H1 (cell line): ENCODE measurements at regions not wholly inside any gene's neighbourhood (a gene's known extent, or its start where the extent isn't known, plus 50 kb on each side); places are given as distances from the start of the nearest gene placed in this dataset.

Experiments
- CTCF ChIA-PET: fragments of 300-600 bp; sonication (Branson Sonifier 250); formaldehyde crosslinking; loops from one replicate; lab custom pipeline; 2021; ENCODE audit not compliant: partially characterized antibody; lab: Charles Lee
- POLR2A ChIA-PET: fragments of 300-600 bp; sonication (Branson Sonifier 250); formaldehyde crosslinking; loops from one replicate; lab custom pipeline; 2021; ENCODE audit warnings: inconsistent platforms; ENCODE audit not compliant: partially characterized antibody; lab: Charles Lee
- DNase-seq, 2 experiments: peaks; one replicate each; pipeline versions ENCODE4 v3.0.0 to v3.0.0-alpha.2; 2010 to 2022; ENCODE audit warnings: low spot score in 2 of 2, low read depth in 1 of 2, mixed read lengths in 1 of 2
- FAIRE-seq: peaks from 2 replicates; lab custom pipeline; 2011; peaks lifted over from hg19 to GRCh38; lab: Jason Lieb, UNC
- H2AFZ ChIP-seq: 2 replicates; pipeline ENCODE4 v1.8.1; 2012; ENCODE audit warnings: low read length, inconsistent platforms
- H2AK5ac ChIP-seq: 2 replicates; pipeline ENCODE4 v1.6.1; 2013; ENCODE audit warnings: low read depth, low read length
- H2BK120ac ChIP-seq: replicated peaks from 2 replicates; pipeline ENCODE3; 2013; ENCODE audit warnings: low read depth, low read length, inconsistent platforms
- H2BK12ac ChIP-seq: 2 replicates; pipeline ENCODE4 v1.6.1; 2013; ENCODE audit warnings: low read depth, low read length
- H2BK15ac ChIP-seq: 2 replicates; pipeline ENCODE4 v1.6.1; 2013; ENCODE audit warnings: low read length
- H2BK20ac ChIP-seq: 2 replicates; pipeline ENCODE4 v1.6.1; 2013; ENCODE audit warnings: low read length
- H2BK5ac ChIP-seq: 2 replicates; pipeline ENCODE4 v1.6.1; 2013; ENCODE audit warnings: low read depth, low read length
- H3K14ac ChIP-seq: 2 replicates; pipeline ENCODE4 v1.6.1; 2013; ENCODE audit warnings: inconsistent platforms; ENCODE audit not compliant: insufficient read length
- H3K18ac ChIP-seq: 2 replicates; pipeline ENCODE4 v1.6.1; 2013; ENCODE audit warnings: low read length; ENCODE audit errors: extremely low read depth
- H3K23ac ChIP-seq: 2 replicates; pipeline ENCODE4 v1.6.1; 2013; ENCODE audit warnings: inconsistent platforms; ENCODE audit not compliant: insufficient read length
- H3K23me2 ChIP-seq: 2 replicates; pipeline ENCODE4 v1.6.1; 2013; ENCODE audit warnings: low read depth, low read length
- H3K27ac ChIP-seq: 2 replicates; pipeline ENCODE4 v1.6.1; 2011; ENCODE audit warnings: low read depth, low read length, inconsistent platforms
- H3K27me3 ChIP-seq, 4 experiments: replicated peaks in 1 of 4; 1 replicate in 1 of 4; 2 replicates in 3 of 4; pipeline versions ENCODE4 v1.6.1 to v1.8.1; 2011 to 2013; ENCODE audit warnings: low read length in 3 of 4, mild to moderate bottlenecking in 3 of 4, inconsistent platforms in 2 of 4, mixed read lengths in 2 of 4, moderate library complexity in 1 of 4; ENCODE audit not compliant: control insufficient read depth in 3 of 4, insufficient read depth in 3 of 4; ENCODE audit errors: extremely low read depth in 1 of 4
- H3K36me3 ChIP-seq, 4 experiments: 2 replicates each; pipeline versions ENCODE4 v1.6.1 to v1.8.1; 2011 to 2013; ENCODE audit warnings: mild to moderate bottlenecking in 4 of 4, low read length in 3 of 4, moderate library complexity in 2 of 4, control low read depth in 1 of 4, inconsistent platforms in 1 of 4; ENCODE audit not compliant: insufficient read depth in 4 of 4, control insufficient read depth in 2 of 4
- H3K4ac ChIP-seq: replicated peaks from 2 replicates; pipeline ENCODE3; 2013; ENCODE audit warnings: low read length, low read depth, mixed read lengths, inconsistent platforms; ENCODE audit not compliant: insufficient read length
- H3K4me1 ChIP-seq, 4 experiments: replicated peaks in 1 of 4; 1 replicate in 1 of 4; 2 replicates in 3 of 4; pipeline versions ENCODE4 v1.6.1 to v1.8.1; 2011 to 2013; ENCODE audit warnings: low read length in 3 of 4, inconsistent platforms in 2 of 4, mixed read lengths in 1 of 4; ENCODE audit not compliant: insufficient read depth in 4 of 4, control insufficient read depth in 3 of 4
- H3K4me2 ChIP-seq, 2 experiments: 2 replicates each; pipeline versions ENCODE4 v1.6.1 to v1.8.1; 2011 to 2013; ENCODE audit warnings: low read depth in 2 of 2, low read length in 2 of 2, control low read depth in 1 of 2, inconsistent platforms in 1 of 2, mild to moderate bottlenecking in 1 of 2; ENCODE audit not compliant: insufficient read depth in 1 of 2
- H3K4me3 ChIP-seq, 4 experiments: fragments of 200-600, 300-600 bp in 1 of 4; sonication (generic), shearing (Covaris generic), sonication (Bioruptor Twin) in 1 of 4; 2 replicates each; pipeline versions ENCODE4 v1.5.1 to v1.8.1; 2011 to 2016; ENCODE audit warnings: low read length in 4 of 4, low read depth in 3 of 4, control low read depth in 2 of 4, inconsistent platforms in 2 of 4, mild to moderate bottlenecking in 2 of 4, mixed read lengths in 1 of 4, moderate library complexity in 1 of 4; ENCODE audit not compliant: insufficient read depth in 2 of 4; ENCODE audit errors: extremely low read depth in 1 of 4
- H3K56ac ChIP-seq: replicated peaks from 2 replicates; pipeline ENCODE3; 2013; ENCODE audit warnings: low read depth, mild to moderate bottlenecking, mixed read lengths, low read length, inconsistent platforms; ENCODE audit not compliant: insufficient read length
- H3K79me1 ChIP-seq: 2 replicates; pipeline ENCODE4 v1.6.1; 2013; ENCODE audit warnings: low read depth, low read length, control low read depth
- H3K79me2 ChIP-seq, 2 experiments: 2 replicates each; pipeline versions ENCODE4 v1.6.1 to v1.8.1; 2012 to 2013; ENCODE audit warnings: low read length in 2 of 2, mild to moderate bottlenecking in 2 of 2, inconsistent platforms in 1 of 2; ENCODE audit not compliant: insufficient read depth in 2 of 2, control insufficient read depth in 1 of 2
- H3K9ac ChIP-seq, 4 experiments: replicated peaks in 1 of 4; 1 replicate in 1 of 4; 2 replicates in 3 of 4; pipeline versions ENCODE4 v1.6.1 to v1.8.1; 2011 to 2013; ENCODE audit warnings: low read depth in 3 of 4, low read length in 3 of 4, control low read depth in 2 of 4, mild to moderate bottlenecking in 2 of 4, moderate library complexity in 2 of 4, inconsistent platforms in 1 of 4; ENCODE audit errors: extremely low read depth in 1 of 4
- H3K9me3 ChIP-seq, 2 experiments: 2 replicates each; pipeline versions ENCODE4 v1.6.1 to v1.8.1; 2012 to 2013; ENCODE audit warnings: mild to moderate bottlenecking in 2 of 2, moderate library complexity in 2 of 2, control low read depth in 1 of 2, inconsistent platforms in 1 of 2, low read depth in 1 of 2, low read length in 1 of 2, mixed read lengths in 1 of 2; ENCODE audit not compliant: insufficient read depth in 2 of 2
- H4K20me1 ChIP-seq, 2 experiments: replicated peaks in 1 of 2; 2 replicates each; pipeline versions ENCODE3 to v1.8.1; 2011 to 2013; ENCODE audit warnings: inconsistent platforms in 2 of 2, low read length in 2 of 2, mild to moderate bottlenecking in 1 of 2; ENCODE audit not compliant: insufficient read depth in 2 of 2, control insufficient read depth in 1 of 2
- H4K5ac ChIP-seq: 2 replicates; pipeline ENCODE4 v1.6.1; 2013; ENCODE audit warnings: low read length, low read depth, mixed read lengths, inconsistent platforms; ENCODE audit not compliant: insufficient read length
- H4K8ac ChIP-seq: 2 replicates; pipeline ENCODE4 v1.8.0; 2013; ENCODE audit warnings: mild to moderate bottlenecking, moderate library complexity, low read length, inconsistent platforms; ENCODE audit not compliant: insufficient read depth; ENCODE audit errors: extremely low read depth
- H4K91ac ChIP-seq: replicated peaks from 2 replicates; pipeline ENCODE3; 2013; ENCODE audit warnings: low read length, mixed read lengths, inconsistent platforms; ENCODE audit not compliant: insufficient read length
- CHD2 ChIP-seq: IDR thresholded peaks from 2 replicates; pipeline ENCODE4 v1.6.1; 2012; ENCODE audit warnings: low read length, improper control_type of control experiment
- GTF2F1 ChIP-seq: IDR thresholded peaks from 2 replicates; pipeline ENCODE4 v1.6.1; 2012; ENCODE audit warnings: low read depth, low read length, improper control_type of control experiment, borderline replicate concordance
- KDM5A ChIP-seq: fragments of 200-600 bp; IDR thresholded peaks from 2 replicates; pipeline ENCODE4 v1.7.1; 2012; ENCODE audit warnings: mild to moderate bottlenecking, low read length, inconsistent platforms, mixed read lengths
- SAP30 ChIP-seq: fragments of 300-600 bp; sonication (generic); IDR thresholded peaks from 2 replicates; pipeline ENCODE4 v1.7.1; 2012; ENCODE audit warnings: low read length, moderate library complexity, mild to moderate bottlenecking, inconsistent platforms; ENCODE audit not compliant: insufficient read depth, insufficient replicate concordance
- TAF1 ChIP-seq: IDR thresholded peaks from 2 replicates; pipeline ENCODE4 v1.6.1; 2011; ENCODE audit warnings: mild to moderate bottlenecking, low read depth, low read length
- TBP ChIP-seq: IDR thresholded peaks from 2 replicates; pipeline ENCODE4 v1.6.1; 2011; ENCODE audit warnings: low read depth, low read length, improper control_type of control experiment
- WGBS, 2 experiments: shearing (Covaris generic) in 1 of 2; methylation state at CpG; one replicate each; pipeline versions ENCODE4 v1.1.6 to v1.1.7; 2013 to 2015; ENCODE audit warnings: low lambda C conversion rate in 2 of 2, mixed read lengths in 2 of 2, inconsistent platforms in 1 of 2, low coverage in 1 of 2, missing lambda C conversion rate in 1 of 2; ENCODE audit not compliant: insufficient replicate concordance in 2 of 2, insufficient coverage in 1 of 2, insufficient read length in 1 of 2; ENCODE audit errors: extremely low coverage in 1 of 2, missing lambda C conversion rate in 1 of 2; 5-methylcytosine and 5-hydroxymethylcytosine counted together

- Histone ChIP-seq H3K27ac (no peak overlapping the region), H2AK5ac (no peak overlapping the region), H4K8ac (no peak overlapping the region), H3K18ac (no peak overlapping the region), H3K9ac (no peak overlapping the region), H4K20me1 (no peaks in the 10 kb centered on the region), H3K4me2 (no peak overlapping the region), H3K27me3 (no peaks in the 10 kb centered on the region), H4K5ac (no peak overlapping the region), H2BK5ac (no peak overlapping the region), H2BK120ac (no peak overlapping the region)
- FAIRE-seq: no peak
- no peak for DNase-seq
- TF ChIP-seq CHD2 (no peak), GTF2F1 (no peak), TBP (no peak), KDM5A (no peak), SAP30 (no peak), TAF1 (no peak)
- TF ChIP-seq, all 59 proteins: peak for 0
- Histone ChIP-seq H2BK12ac (no peak overlapping the region), H3K14ac (no peak overlapping the region), H3K36me3 (no peaks in the 10 kb centered on the region), H2AFZ (no peak overlapping the region), H2BK15ac (no peak overlapping the region), H3K4me1 (no peaks in the 10 kb centered on the region), H3K79me2 (no peaks in the 10 kb centered on the region), H3K4ac (no peak overlapping the region), H3K79me1 (no peaks in the 10 kb centered on the region), H3K9me3 (no peaks in the 10 kb centered on the region), H3K4me3 (no peak overlapping the region), H3K23ac (no peak overlapping the region), H3K56ac (no peak overlapping the region), H4K91ac (no peak overlapping the region), H2BK20ac (no peak overlapping the region), H3K23me2 (no peaks in the 10 kb centered on the region)
- CTCF ChIA-PET: interaction anchor here (1.4 kb wide), 1 partner anchor 82 kb away, joined by 6 read pairs; no protein-coding TSS in a partner anchor
- POLR2A ChIA-PET: no interaction called here
- WGBS, 2 experiments: 83% methylated on average over 2 of the region's 2 CpGs; no CpG with 5 or more reads in 1 of the 2 experiments
Observed at GRCh38 chr15:81562986-81563385, 189.0 kb upstream of the TMC3 start.
